ENCODE measurements at regions not wholly inside any gene's neighbourhood (a gene's known extent, or its start where the extent isn't known, plus 50 kb on each side); places are given as distances from the start of the nearest gene placed in this dataset.

DNA sequence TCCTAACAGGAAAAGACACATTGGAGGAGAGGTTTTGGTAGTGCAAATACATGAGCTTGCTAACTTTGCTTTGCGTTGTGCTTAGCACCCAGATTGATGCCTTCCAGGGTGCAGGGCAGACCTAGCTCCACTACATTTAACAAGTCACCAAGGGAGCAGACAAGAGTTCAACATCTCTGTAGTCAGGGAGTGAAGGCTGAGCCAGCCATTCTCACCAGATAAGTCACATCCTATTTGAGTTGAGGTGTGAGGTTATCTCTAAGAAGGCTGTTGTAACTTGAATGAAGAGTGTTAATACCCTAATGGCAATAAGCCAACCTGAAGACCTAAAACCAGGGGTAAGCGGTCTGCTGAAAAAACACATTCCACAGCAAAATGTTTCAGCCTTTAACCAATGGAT is 69.6 kb upstream of the DSEL start:
- in situ Hi-C loops (cut with HindIII; ENCODE audit: low sequenced_read_pairs) = no loop called here
- TF ChIP-seq, protein P1, sequence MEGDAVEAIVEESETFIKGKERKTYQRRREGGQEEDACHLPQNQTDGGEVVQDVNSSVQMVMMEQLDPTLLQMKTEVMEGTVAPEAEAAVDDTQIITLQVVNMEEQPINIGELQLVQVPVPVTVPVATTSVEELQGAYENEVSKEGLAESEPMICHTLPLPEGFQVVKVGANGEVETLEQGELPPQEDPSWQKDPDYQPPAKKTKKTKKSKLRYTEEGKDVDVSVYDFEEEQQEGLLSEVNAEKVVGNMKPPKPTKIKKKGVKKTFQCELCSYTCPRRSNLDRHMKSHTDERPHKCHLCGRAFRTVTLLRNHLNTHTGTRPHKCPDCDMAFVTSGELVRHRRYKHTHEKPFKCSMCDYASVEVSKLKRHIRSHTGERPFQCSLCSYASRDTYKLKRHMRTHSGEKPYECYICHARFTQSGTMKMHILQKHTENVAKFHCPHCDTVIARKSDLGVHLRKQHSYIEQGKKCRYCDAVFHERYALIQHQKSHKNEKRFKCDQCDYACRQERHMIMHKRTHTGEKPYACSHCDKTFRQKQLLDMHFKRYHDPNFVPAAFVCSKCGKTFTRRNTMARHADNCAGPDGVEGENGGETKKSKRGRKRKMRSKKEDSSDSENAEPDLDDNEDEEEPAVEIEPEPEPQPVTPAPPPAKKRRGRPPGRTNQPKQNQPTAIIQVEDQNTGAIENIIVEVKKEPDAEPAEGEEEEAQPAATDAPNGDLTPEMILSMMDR (IDR thresholded peaks at IDR 0.05; ENCODE audit: low read depth, low read length, missing control alignments) = no peak
- H3K4me3 ChIP-seq (ENCODE audit: low read depth, low read length) = no peak overlapping the region

DNA sequence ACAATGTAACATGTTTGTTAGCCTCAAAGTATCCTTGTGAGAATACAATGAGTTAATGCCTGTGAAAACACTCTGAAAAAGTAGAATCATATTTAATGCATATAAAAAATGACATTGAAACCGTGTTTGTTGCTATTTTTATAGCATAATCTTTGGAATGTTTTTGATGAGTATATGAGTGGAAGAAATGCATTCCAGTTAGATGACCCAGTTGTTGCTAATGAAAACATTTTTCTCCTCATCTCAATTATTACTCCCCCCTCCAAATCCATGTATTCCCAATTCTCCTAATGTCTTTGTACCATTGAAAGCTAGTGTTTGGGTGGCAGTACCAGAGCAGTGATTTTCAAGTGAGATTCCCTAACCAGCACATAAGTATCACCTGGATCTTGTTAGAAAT is 67.1 kb upstream of the DSEL start:
- in situ Hi-C loops (cut with HindIII; ENCODE audit: low sequenced_read_pairs) = no loop called here
- TF ChIP-seq, protein P1 (IDR thresholded peaks at IDR 0.05; ENCODE audit: low read depth, low read length, missing control alignments) = no peak
- no peak overlapping the region for H3K4me3 ChIP-seq (ENCODE audit: low read depth, low read length)
- no peak for DNase-seq (ENCODE audit: low read depth)

More for the DNA sequence above, 69.6 kb upstream of the DSEL start:
- DNase-seq (ENCODE audit: low read depth) = no peak

DNA sequence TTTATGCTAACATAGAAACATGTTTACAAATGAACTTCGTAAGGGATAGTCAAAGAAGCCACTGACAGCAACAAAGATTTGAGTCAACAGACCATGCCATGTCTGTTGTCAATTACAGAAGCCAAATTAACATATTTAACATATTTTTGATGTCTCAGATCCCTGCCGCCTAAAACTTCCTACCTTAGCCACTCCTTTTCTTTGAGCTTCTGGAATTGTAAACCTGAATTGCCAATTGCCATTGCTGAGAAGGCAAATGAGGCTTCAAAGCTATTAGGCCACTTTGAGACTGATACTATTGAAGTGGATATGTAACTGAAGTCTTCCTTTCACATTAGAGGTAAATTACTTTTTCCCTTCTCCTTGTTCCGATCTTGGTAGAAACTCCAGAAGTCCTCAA is 66.0 kb upstream of the DSEL start:
- in situ Hi-C loops (cut with HindIII; ENCODE audit: low sequenced_read_pairs) = no loop called here
- TF ChIP-seq, protein P1 (IDR thresholded peaks at IDR 0.05; ENCODE audit: low read depth, low read length, missing control alignments) = no peak
- no peak for DNase-seq (ENCODE audit: low read depth)
- no peak overlapping the region for H3K4me3 ChIP-seq (ENCODE audit: low read depth, low read length)

DNA sequence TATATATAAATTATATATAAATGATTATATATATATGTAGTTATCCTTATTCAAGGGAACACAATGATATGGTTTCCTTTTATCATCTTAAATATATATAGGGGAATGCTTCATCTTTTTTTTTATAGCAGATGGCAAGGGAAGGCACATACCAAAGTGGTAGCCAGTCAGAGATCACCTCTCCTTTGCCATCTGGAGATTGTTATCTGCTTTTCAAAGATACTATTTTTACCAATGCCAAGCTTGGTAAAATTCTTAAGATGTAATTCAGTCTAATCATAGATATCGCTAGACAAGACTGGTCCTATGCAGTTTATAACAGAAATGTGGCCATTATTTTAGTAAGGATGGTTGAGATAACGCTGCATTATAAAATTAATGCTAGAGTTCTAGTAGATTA is 64.7 kb upstream of the DSEL start:
- no peak for DNase-seq (ENCODE audit: low read depth)
- in situ Hi-C loops (cut with HindIII; ENCODE audit: low sequenced_read_pairs) = no loop called here
- TF ChIP-seq, protein P1 (IDR thresholded peaks at IDR 0.05; ENCODE audit: low read depth, low read length, missing control alignments) = no peak
- no peak overlapping the region for H3K4me3 ChIP-seq (ENCODE audit: low read depth, low read length)

DNA sequence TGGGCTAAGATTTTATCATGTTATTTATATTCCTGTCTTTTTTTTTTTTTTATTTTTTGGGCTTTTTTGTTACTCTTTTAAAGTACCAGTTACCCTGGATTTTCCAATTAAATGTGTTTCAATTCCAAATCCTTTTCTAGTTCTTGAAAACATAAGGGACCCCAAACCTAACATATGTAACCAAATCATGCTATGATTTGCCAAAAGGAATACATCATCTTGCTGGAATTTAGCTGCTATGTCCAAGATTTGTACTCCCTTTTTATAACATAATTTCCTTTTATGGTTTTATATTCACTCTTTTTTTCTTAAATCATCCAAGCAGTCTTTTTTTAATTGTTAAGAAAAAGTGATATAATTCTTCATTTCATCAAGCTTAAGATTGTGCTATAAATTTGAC is 60.9 kb upstream of the DSEL start:
- H3K4me3 ChIP-seq (ENCODE audit: low read depth, low read length) = no peak overlapping the region
- DNase-seq (ENCODE audit: low read depth) = no peak
- in situ Hi-C loops (cut with HindIII; ENCODE audit: low sequenced_read_pairs) = no loop called here
- TF ChIP-seq, protein P1 (IDR thresholded peaks at IDR 0.05; ENCODE audit: low read depth, low read length, missing control alignments) = no peak

DNA sequence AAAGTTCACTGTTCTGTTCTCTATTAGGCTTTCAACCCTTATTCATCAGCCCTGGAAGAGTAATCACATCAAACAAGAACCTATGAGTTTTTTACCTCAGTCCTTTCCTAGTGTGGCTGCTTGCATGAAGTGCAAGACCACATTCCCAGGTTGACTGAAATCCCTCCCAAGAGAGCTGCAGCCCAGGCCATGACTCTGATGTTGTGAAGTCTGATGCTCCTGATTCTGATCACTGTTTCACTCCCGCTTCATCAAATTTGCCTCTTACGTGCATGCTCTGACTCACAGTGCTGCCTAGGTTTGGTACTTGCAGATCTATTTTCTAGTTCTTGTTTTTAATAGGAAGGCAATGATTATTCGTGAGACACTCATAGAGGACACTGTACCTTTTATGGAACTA is 58.2 kb upstream of the DSEL start:
- H3K4me3 ChIP-seq (ENCODE audit: low read depth, low read length) = no peak overlapping the region
- TF ChIP-seq, protein P1 (IDR thresholded peaks at IDR 0.05; ENCODE audit: low read depth, low read length, missing control alignments) = no peak
- DNase-seq (ENCODE audit: low read depth) = no peak
- in situ Hi-C loops (cut with HindIII; ENCODE audit: low sequenced_read_pairs) = no loop called here

DNA sequence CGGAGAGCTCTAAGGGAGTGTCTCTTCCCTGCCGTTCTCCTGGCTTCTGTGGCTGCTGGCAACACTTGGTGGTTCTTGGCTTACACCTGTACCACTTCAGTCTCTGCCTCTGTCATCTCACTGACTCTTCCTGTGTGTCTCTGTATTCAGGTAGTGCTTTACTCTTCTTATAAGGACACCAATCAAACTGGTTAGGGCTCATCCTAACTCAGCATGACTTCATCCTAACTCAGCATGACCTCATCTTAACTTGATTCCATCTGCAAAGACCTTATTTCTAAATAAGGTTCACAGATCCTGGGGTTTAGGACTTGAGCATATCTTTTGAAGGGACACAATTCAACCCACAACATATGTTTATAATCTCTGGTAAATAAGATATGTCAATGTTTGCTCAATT is 51.6 kb upstream of the DSEL start:
- no peak for DNase-seq (ENCODE audit: low read depth)
- in situ Hi-C loops (cut with HindIII; ENCODE audit: low sequenced_read_pairs) = no loop called here
- TF ChIP-seq, protein P1 (IDR thresholded peaks at IDR 0.05; ENCODE audit: low read depth, low read length, missing control alignments) = no peak
- no peak overlapping the region for H3K4me3 ChIP-seq (ENCODE audit: low read depth, low read length)

Measured in astrocyte of the cerebellum (primary cell).